ACHN (cell line): ENCODE measurements at regions not wholly inside any gene's neighbourhood (a gene's known extent, or its start where the extent isn't known, plus 50 kb on each side); places are given as distances from the start of the nearest gene placed in this dataset.

ENCODE experiments used
- DNase-seq: peaks from one replicate; pipeline ENCODE4 v3.0.0-alpha.2; 2015
- in situ Hi-C: cut with HindIII; loops from 2 replicates; pipeline ENCODE4 v1.10.0; 2017; ENCODE audit warnings: low sequenced_read_pairs, low pct_ligation_motif_present, low pct_unique_long_range_greater_than_20kb

GRCh38 chr2:215756346-215756730 is 257.0 kb downstream of the MREG start:
- DNase-seq = no peak
- in situ Hi-C loops = no loop called here

- in situ Hi-C loops = no loop called here
- DNase-seq = no peak
Observed at GRCh38 chr2:215755641-215756345, 257.6 kb downstream of the MREG start.

- DNase-seq = no peak
- in situ Hi-C loops = no loop called here
Observed at GRCh38 chr2:215754546-215754945, 258.8 kb downstream of the MREG start.

GRCh38 chr2:215753808-215754207 is 259.5 kb downstream of the MREG start:
- no peak for DNase-seq
- in situ Hi-C loops = no loop called here

- in situ Hi-C loops = no loop called here
- DNase-seq = no peak
Observed at GRCh38 chr2:215752991-215753390, 260.4 kb downstream of the MREG start.

- in situ Hi-C loops = no loop called here
- no peak for DNase-seq
Observed at GRCh38 chr2:215752436-215752835, 260.9 kb downstream of the MREG start.

- DNase-seq = no peak
- in situ Hi-C loops = no loop called here
Observed at GRCh38 chr2:215751911-215752272, 261.5 kb downstream of the MREG start.

GRCh38 chr2:215751200-215751910 is 262.0 kb downstream of the MREG start:
- DNase-seq = peak; percentile 96
- in situ Hi-C loops = no loop called here

GRCh38 chr2:215750763-215751162 is 262.6 kb downstream of the MREG start:
- peak; percentile 30 for DNase-seq
- in situ Hi-C loops = no loop called here

GRCh38 chr2:215749092-215749957 is 264.0 kb downstream of the MREG start:
- DNase-seq = no peak
- in situ Hi-C loops = no loop called here

GRCh38 chr2:215748446-215748845 is 264.9 kb downstream of the MREG start:
- DNase-seq = no peak
- in situ Hi-C loops = no loop called here

- in situ Hi-C loops = no loop called here
- no peak for DNase-seq
Observed at GRCh38 chr2:215746887-215747615, 266.3 kb downstream of the MREG start.

GRCh38 chr2:215746226-215746886 is 267.0 kb downstream of the MREG start:
- DNase-seq = no peak
- in situ Hi-C loops = no loop called here

GRCh38 chr2:215745331-215745730 is 268.0 kb downstream of the MREG start:
- in situ Hi-C loops = no loop called here
- DNase-seq = no peak

- in situ Hi-C loops = no loop called here
- no peak for DNase-seq
Observed at GRCh38 chr2:215744514-215744913, 268.8 kb downstream of the MREG start.

GRCh38 chr2:215743066-215743465 is 270.3 kb downstream of the MREG start:
- no peak for DNase-seq
- in situ Hi-C loops = no loop called here

- in situ Hi-C loops = no loop called here
- DNase-seq = no peak
Observed at GRCh38 chr2:215742021-215742420, 271.3 kb downstream of the MREG start.

GRCh38 chr2:215740071-215740470 is 273.3 kb downstream of the MREG start:
- in situ Hi-C loops = no loop called here
- no peak for DNase-seq
